ENCODE measurements at regions not wholly inside any gene's neighbourhood (a gene's known extent, or its start where the extent isn't known, plus 50 kb on each side); places are given as distances from the start of the nearest gene placed in this dataset.

DNA sequence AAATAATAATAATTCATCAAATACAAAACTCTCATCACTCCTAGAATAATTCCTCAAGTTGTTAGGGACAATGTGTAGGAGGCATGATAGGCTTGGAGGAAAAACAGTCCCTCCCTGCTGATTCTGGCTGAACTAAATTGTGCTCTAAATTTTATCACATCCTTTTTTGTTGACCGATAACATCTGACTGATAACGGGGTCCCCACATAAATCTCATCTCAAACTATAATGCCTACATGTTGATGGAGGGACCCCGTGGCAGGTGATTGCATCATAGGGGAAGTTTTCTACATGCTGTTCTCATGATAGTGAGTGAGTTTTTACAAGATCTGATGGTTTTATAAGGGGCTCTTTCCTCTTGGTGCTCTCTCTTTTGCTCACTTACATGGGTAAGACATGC lies 1043.5 kb upstream of the SORCS1 start:
- no peaks in the 10 kb centered on the region for H3K79me2 ChIP-seq (ENCODE audit: control insufficient read depth in 1 of 2, insufficient read depth in 2 of 2, low read length in 2 of 2)
- CTCF ChIA-PET (ENCODE audit: partially characterized antibody): no interaction called here

More for the DNA sequence above, 1043.5 kb upstream of the SORCS1 start:
- no peak overlapping the region for H3K4me3 ChIP-seq (ENCODE audit: extremely low read depth in 1 of 4, insufficient read depth in 2 of 4, low read depth in 3 of 4, low read length in 4 of 4)
- DNase-seq (ENCODE audit: low read depth in 1 of 2, low spot score in 2 of 2) (no peak), FAIRE-seq (no peak)
- H3K27me3 ChIP-seq (replicated peaks in 1 of 4; ENCODE audit: control insufficient read depth in 3 of 4, extremely low read depth in 1 of 4, insufficient read depth in 3 of 4, low read length in 3 of 4): no peaks in the 10 kb centered on the region
- no peak overlapping the region for H4K5ac ChIP-seq (ENCODE audit: insufficient read length, low read depth, low read length)
- H3K18ac ChIP-seq (ENCODE audit: extremely low read depth, low read length): no peak overlapping the region
- no peak overlapping the region for H2BK15ac ChIP-seq (ENCODE audit: low read length)
- H3K4me2 ChIP-seq (ENCODE audit: insufficient read depth in 1 of 2, low read depth in 2 of 2, low read length in 2 of 2): no peak overlapping the region
- H3K79me1 ChIP-seq (ENCODE audit: low read depth, low read length): no peaks in the 10 kb centered on the region
- H4K8ac ChIP-seq (ENCODE audit: extremely low read depth, insufficient read depth, low read length): no peak overlapping the region
- H3K36me3 ChIP-seq (ENCODE audit: control insufficient read depth in 2 of 4, insufficient read depth in 4 of 4, low read length in 3 of 4): no peaks in the 10 kb centered on the region
- H3K9ac ChIP-seq (replicated peaks in 1 of 4; ENCODE audit: extremely low read depth in 1 of 4, low read depth in 3 of 4, low read length in 3 of 4): no peak overlapping the region
- H3K27ac ChIP-seq (ENCODE audit: low read depth, low read length): no peak overlapping the region
- TF ChIP-seq, protein P1, sequence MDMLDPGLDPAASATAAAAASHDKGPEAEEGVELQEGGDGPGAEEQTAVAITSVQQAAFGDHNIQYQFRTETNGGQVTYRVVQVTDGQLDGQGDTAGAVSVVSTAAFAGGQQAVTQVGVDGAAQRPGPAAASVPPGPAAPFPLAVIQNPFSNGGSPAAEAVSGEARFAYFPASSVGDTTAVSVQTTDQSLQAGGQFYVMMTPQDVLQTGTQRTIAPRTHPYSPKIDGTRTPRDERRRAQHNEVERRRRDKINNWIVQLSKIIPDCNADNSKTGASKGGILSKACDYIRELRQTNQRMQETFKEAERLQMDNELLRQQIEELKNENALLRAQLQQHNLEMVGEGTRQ (IDR thresholded peaks at IDR 0.05; ENCODE audit: low read length): no peak
- TF ChIP-seq ASH2L (IDR thresholded peaks at IDR 0.05; ENCODE audit: low read length) (no peak), PHF8 (conservative IDR thresholded peaks at IDR 0.05; ENCODE audit: low read depth, low read length) (no peak), JUND (IDR thresholded peaks at IDR 0.05; ENCODE audit: low read length) (no peak), CBX8 (IDR thresholded peaks at IDR 0.05; ENCODE audit: borderline replicate concordance, low read depth, low read length) (no peak), POLR2AphosphoS5 (IDR thresholded peaks at IDR 0.05; ENCODE audit: low read depth, low read length) (no peak), KDM5A (IDR thresholded peaks at IDR 0.05; ENCODE audit: low read length) (no peak), SP4 (IDR thresholded peaks at IDR 0.05; ENCODE audit: low read length) (no peak)
- TF ChIP-seq, protein P2, sequence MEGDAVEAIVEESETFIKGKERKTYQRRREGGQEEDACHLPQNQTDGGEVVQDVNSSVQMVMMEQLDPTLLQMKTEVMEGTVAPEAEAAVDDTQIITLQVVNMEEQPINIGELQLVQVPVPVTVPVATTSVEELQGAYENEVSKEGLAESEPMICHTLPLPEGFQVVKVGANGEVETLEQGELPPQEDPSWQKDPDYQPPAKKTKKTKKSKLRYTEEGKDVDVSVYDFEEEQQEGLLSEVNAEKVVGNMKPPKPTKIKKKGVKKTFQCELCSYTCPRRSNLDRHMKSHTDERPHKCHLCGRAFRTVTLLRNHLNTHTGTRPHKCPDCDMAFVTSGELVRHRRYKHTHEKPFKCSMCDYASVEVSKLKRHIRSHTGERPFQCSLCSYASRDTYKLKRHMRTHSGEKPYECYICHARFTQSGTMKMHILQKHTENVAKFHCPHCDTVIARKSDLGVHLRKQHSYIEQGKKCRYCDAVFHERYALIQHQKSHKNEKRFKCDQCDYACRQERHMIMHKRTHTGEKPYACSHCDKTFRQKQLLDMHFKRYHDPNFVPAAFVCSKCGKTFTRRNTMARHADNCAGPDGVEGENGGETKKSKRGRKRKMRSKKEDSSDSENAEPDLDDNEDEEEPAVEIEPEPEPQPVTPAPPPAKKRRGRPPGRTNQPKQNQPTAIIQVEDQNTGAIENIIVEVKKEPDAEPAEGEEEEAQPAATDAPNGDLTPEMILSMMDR (IDR thresholded peaks at IDR 0.05; ENCODE audit: control extremely low read depth in 1 of 3, insufficient read depth in 1 of 3, low read depth in 1 of 3, low read length in 3 of 3): no peak
- no peak overlapping the region for H2BK20ac ChIP-seq (ENCODE audit: low read length)
- H3K23ac ChIP-seq (ENCODE audit: insufficient read length): no peak overlapping the region
- H3K4me1 ChIP-seq (replicated peaks in 1 of 4; ENCODE audit: control insufficient read depth in 3 of 4, insufficient read depth in 4 of 4, low read length in 3 of 4): peaks cover 0 to 5% (median 1%) of the 10 kb centered on the region in 4 experiments; a peak in 2 of 7 replicates
- no peak overlapping the region for H2BK5ac ChIP-seq (ENCODE audit: low read depth, low read length)
- no peaks in the 10 kb centered on the region for H4K20me1 ChIP-seq (replicated peaks in 1 of 2; ENCODE audit: control insufficient read depth in 1 of 2, insufficient read depth in 2 of 2, low read length in 2 of 2)
- H3K56ac ChIP-seq (replicated peaks; ENCODE audit: insufficient read length, low read depth, low read length): no peak overlapping the region
- no peak overlapping the region for H2AFZ ChIP-seq (ENCODE audit: low read length)
- WGBS, 2 experiments (ENCODE audit: extremely low coverage in 1 of 2, insufficient coverage in 1 of 2, insufficient read length in 1 of 2, insufficient replicate concordance in 2 of 2, low coverage in 1 of 2, low lambda C conversion rate in 2 of 2, missing lambda C conversion rate in 1 of 2): 88% methylated on average over 3 of the region's 3 CpGs; no CpG with 5 or more reads in 1 of the 2 experiments
- H4K91ac ChIP-seq (replicated peaks; ENCODE audit: insufficient read length, low read length): no peak overlapping the region
- H3K9me3 ChIP-seq (ENCODE audit: insufficient read depth in 2 of 2, low read depth in 1 of 2, low read length in 1 of 2): no peaks in the 10 kb centered on the region
- H2AK5ac ChIP-seq (ENCODE audit: low read depth, low read length): no peak overlapping the region
- no peak overlapping the region for H3K4ac ChIP-seq (replicated peaks; ENCODE audit: insufficient read length, low read depth, low read length)
- no peak overlapping the region for H3K14ac ChIP-seq (ENCODE audit: insufficient read length)
- H3K23me2 ChIP-seq (ENCODE audit: low read depth, low read length): no peaks in the 10 kb centered on the region
- POLR2A ChIA-PET (ENCODE audit: partially characterized antibody): no interaction called here
- H2BK120ac ChIP-seq (replicated peaks; ENCODE audit: low read depth, low read length): no peak overlapping the region
- H2BK12ac ChIP-seq (ENCODE audit: low read depth, low read length): no peak overlapping the region
